ENCODE measurements at regions not wholly inside any gene's neighbourhood (a gene's known extent, or its start where the extent isn't known, plus 50 kb on each side); places are given as distances from the start of the nearest gene placed in this dataset.
"Not testable (repeated sequence)": the region's sequence is repeated elsewhere in the genome, so short reads cannot be mapped to it uniquely, and the experiment has no call there.

DNA sequence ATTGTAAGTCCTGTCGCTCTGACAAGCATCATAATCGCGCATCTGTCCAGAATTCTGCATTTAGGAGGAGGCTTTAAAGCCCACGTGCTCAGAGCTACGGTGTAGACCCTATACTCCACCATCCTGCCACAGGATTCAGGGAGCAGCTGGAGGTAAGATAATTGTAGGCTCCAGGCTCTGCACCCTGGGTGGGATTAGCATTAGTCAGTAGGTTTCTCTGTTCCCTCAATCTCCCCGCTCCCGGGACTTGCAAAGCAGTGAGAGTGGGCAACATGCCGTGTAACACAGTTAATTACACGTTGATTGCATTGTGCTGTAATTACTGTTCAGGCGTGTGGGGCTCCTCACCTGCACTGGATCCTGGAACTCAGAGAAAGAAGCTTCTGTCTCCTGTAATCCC lies 89.3 kb upstream of the CUX1 start:
- Histone ChIP-seq H3K9me3 (replicated peaks in 1 of 11) (peaks cover 10 to 20% (median 14%) of the 10 kb centered on the region in 11 experiments; a peak in 21 of 22 replicates), H3K4me1 (peaks cover 46 to 68% (median 52%) of the 10 kb centered on the region in 10 experiments), H3K9ac (peak overlapping the region; percentile 16 to 57 (median 32); a peak in 13 of 22 replicates), H3K27ac (peak overlapping the region in 9 of 11 experiments; percentile 18 to 76 (median 72); a peak in 12 of 22 replicates), H3K4me3 (no peak overlapping the region), H4K20me1 (no peaks in the 10 kb centered on the region), H3K36me3 (no peaks in the 10 kb centered on the region), H3K27me3 (no peaks in the 10 kb centered on the region), H3K4me2 (peak overlapping the region; percentile 53 to 71 (median 64))
- TF ChIP-seq Cebpa-rat (IDR thresholded peaks at IDR 0.05), result no peak

DNA sequence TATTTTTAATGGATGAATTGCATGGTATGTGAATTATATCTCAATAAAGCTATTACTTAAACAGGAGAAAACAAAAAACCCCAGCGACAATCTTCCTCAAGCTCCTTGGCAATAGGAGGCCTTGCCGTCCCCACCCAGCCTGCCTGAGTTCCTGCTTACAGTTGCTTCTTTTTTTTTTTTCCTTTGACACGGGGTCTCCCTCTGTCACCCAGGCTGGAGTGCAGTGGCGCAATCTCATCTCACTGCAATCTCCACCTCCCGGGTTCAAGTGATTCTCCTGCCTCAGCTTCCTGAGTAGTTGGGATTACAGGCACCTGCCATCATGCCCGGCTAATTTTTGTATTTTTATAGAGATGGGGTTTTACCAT lies 88.6 kb upstream of the CUX1 start:
- peaks cover 3 to 13% (median 6%) of the 10 kb centered on the region in 11 experiments; a peak in 21 of 22 replicates for H3K9me3 ChIP-seq (replicated peaks in 1 of 11)
- not testable (repeated sequence) for H3K4me3 ChIP-seq, H3K27me3 ChIP-seq, H3K36me3 ChIP-seq, H4K20me1 ChIP-seq
- peak overlapping the region in 9 of 11 experiments; percentile 20 to 74 (median 69); a peak in 17 of 22 replicates for H3K27ac ChIP-seq
- peak overlapping the region in 10 of 11 experiments; percentile 16 to 51 (median 32); a peak in 10 of 22 replicates for H3K9ac ChIP-seq
- peak in 6 of 11 experiments; percentile 34 to 78 (median 55); a peak in 4 of 22 replicates for TF ChIP-seq Cebpa-rat (IDR thresholded peaks at IDR 0.05)
- H3K4me2 ChIP-seq, result peak overlapping the region; percentile 53 to 71 (median 64)
- H3K4me1 ChIP-seq, result peaks cover 53 to 69% (median 58%) of the 10 kb centered on the region in 10 experiments

DNA sequence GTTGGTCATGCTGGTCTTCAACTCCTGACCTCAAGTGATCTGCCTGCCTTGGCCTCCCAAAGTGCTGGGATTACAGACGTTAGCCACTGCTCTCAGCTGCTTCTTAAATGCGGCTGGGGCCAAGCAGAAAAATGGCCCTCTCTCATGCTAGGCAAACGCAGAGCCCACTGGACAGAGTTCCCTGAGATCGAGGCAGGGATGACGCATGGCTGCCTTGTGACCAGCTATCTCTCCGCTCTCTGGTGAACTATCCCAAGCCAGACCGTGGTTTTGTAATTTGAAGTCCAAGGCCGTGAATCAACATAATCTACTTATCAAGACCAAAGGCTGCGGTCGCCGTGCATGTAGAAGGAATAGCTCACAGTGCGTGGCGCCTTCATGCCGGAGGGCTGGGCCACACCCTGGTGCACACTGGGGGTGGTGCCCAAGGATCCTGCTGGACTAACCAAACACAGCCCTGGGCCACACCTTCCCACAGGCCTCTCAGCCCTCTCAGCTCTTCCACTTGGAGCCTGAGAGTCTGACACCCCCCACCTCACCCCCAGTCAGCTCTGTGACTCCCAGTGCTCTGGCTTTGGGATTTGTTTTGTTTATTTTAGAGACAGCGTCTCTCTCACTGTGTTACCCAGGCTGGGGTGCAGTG lies 88.1 kb upstream of the CUX1 start:
- H3K27me3 ChIP-seq, result no peaks in the 10 kb centered on the region
- peak overlapping the region in 7 of 11 experiments; percentile 16 to 47 (median 32); a peak in 8 of 22 replicates for H3K9ac ChIP-seq
- H3K36me3 ChIP-seq, result no peaks in the 10 kb centered on the region
- peak overlapping the region; percentile 53 to 71 (median 64) for H3K4me2 ChIP-seq
- TF ChIP-seq Cebpa-rat (IDR thresholded peaks at IDR 0.05), result no peak
- no peaks in the 10 kb centered on the region for H4K20me1 ChIP-seq
- H3K9me3 ChIP-seq (replicated peaks in 1 of 11), result peaks cover 0 to 8% (median 1%) of the 10 kb centered on the region in 11 experiments; a peak in 11 of 22 replicates
- no peak overlapping the region for H3K4me3 ChIP-seq
- peak overlapping the region in 9 of 11 experiments; percentile 20 to 74 (median 62); a peak in 16 of 22 replicates for H3K27ac ChIP-seq
- H3K4me1 ChIP-seq, result peaks cover 53 to 73% (median 62%) of the 10 kb centered on the region in 10 experiments

DNA sequence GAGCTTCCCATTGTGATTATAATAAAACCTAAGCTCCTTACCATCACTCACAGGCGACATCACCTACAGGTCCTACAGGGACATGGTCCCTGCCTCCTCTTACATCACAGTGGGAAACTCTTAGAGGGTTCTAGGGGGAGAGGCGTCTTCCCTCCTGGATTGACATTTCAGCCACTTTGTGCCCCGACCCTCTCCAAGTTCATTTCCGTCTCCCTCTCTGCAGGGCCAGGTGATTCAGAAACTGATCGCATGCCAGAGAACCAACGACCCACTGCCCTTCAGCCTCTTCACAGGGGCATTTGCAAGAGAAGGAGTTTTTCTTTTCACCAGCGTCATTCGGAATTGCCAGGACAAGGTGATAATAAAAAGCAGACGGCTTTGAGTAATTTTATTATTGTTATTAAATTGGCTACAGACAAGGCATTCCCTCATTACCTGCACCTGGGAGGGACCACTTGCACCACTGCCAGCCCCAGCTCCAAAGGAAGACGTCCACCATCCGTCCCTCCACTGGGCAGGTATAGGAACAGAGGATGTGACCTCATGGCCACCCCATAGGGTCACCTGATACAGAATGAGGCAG lies 85.8 kb upstream of the CUX1 start:
- Histone ChIP-seq H3K36me3 (no peaks in the 10 kb centered on the region), H3K4me3 (no peak overlapping the region), H3K4me1 (peaks cover 38 to 69% (median 54%) of the 10 kb centered on the region in 10 experiments), H3K9me3 (replicated peaks in 1 of 11) (no peaks in the 10 kb centered on the region; a peak in 1 of 22 replicates), H3K27ac (no peak overlapping the region), H4K20me1 (no peaks in the 10 kb centered on the region), H3K4me2 (no peak overlapping the region), H3K9ac (no peak overlapping the region), H3K27me3 (no peaks in the 10 kb centered on the region)
- no peak for TF ChIP-seq Cebpa-rat (IDR thresholded peaks at IDR 0.05)

DNA sequence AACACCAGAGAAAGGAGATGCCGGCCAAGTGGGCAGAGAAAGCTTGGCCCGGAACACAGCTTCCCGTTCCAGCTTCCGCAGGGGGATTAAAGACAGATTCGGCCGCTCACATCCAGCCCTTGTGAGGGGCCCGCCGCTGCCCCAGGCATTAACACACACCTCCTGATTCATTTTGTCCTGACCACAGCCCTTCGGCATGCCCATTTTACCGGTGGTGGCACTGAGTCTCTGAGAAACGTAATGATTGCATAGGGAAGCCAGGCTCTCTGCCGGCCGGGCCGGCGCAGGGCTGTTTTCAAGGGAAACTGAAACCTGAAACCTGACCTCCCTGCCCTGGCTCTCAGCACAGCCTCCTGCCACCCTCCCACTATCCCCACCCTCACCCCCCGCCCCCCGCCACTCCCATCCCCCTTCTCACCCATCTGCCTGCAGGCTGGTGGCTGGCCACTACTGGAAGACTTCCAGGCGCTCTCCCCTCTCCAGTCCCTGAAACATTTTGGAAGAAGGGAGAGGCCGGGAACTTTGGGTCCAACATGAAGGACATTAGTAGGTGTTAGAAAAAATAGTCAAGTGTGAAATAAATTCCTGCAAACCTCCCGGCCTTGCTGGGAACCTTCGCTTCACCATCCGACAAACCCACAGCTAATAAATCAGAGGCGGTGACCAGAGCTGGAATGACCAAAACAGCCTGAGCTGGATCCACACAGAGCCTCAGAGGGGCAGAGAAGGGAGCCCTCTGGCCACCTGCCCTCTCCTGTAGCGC lies 83.5 kb upstream of the CUX1 start:
- TF ChIP-seq Cebpa-rat (IDR thresholded peaks at IDR 0.05), result no peak
- Histone ChIP-seq H3K4me1 (peaks cover 15 to 67% (median 43%) of the 10 kb centered on the region in 10 experiments), H3K4me2 (peak overlapping the region; percentile 55 to 92 (median 79)), H3K4me3 (peak overlapping the region in 7 of 10 experiments; percentile 11 to 64 (median 41); a peak in 10 of 20 replicates), H3K36me3 (no peaks in the 10 kb centered on the region), H3K27me3 (no peaks in the 10 kb centered on the region), H3K9me3 (replicated peaks in 1 of 11) (no peaks in the 10 kb centered on the region; a peak in 1 of 22 replicates), H4K20me1 (no peaks in the 10 kb centered on the region), H3K27ac (peak overlapping the region; percentile 36 to 79 (median 63); a peak in 19 of 22 replicates), H3K9ac (peak overlapping the region; percentile 21 to 76 (median 63); a peak in 18 of 22 replicates)

DNA sequence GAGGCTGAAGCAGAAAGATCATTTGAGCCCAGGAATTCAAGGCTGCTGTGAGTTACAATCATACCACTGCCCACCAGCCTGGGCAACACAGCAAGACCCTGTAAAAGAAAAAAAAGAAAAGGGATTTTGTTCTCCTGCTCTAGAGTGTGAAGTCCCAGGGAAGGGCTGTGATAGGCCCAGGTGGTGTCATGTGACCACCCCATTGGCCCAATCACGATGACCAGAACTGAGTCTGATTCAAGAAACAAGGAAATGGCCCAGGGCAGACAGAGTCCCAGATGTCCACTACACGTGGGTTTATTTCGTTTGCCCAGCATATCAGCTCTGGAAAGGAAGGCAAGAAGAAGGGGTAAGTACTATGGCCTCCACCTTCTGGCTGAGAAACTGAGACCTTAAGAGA lies 81.3 kb upstream of the CUX1 start:
- H3K9ac ChIP-seq, result no peak overlapping the region
- H3K9me3 ChIP-seq (replicated peaks in 1 of 11), result no peaks in the 10 kb centered on the region; a peak in 1 of 22 replicates
- no peaks in the 10 kb centered on the region for H3K27me3 ChIP-seq
- peaks cover 29 to 73% (median 54%) of the 10 kb centered on the region in 10 experiments for H3K4me1 ChIP-seq
- no peaks in the 10 kb centered on the region for H3K36me3 ChIP-seq
- H3K4me2 ChIP-seq, result no peak overlapping the region
- H3K27ac ChIP-seq, result 0 out of 22 replicates have a peak overlapping the region, but pooled peaks of 1 of the 11 experiments have one; percentile 11
- no peaks in the 10 kb centered on the region for H4K20me1 ChIP-seq
- no peak for TF ChIP-seq Cebpa-rat (IDR thresholded peaks at IDR 0.05)
- H3K4me3 ChIP-seq, result no peak overlapping the region

DNA sequence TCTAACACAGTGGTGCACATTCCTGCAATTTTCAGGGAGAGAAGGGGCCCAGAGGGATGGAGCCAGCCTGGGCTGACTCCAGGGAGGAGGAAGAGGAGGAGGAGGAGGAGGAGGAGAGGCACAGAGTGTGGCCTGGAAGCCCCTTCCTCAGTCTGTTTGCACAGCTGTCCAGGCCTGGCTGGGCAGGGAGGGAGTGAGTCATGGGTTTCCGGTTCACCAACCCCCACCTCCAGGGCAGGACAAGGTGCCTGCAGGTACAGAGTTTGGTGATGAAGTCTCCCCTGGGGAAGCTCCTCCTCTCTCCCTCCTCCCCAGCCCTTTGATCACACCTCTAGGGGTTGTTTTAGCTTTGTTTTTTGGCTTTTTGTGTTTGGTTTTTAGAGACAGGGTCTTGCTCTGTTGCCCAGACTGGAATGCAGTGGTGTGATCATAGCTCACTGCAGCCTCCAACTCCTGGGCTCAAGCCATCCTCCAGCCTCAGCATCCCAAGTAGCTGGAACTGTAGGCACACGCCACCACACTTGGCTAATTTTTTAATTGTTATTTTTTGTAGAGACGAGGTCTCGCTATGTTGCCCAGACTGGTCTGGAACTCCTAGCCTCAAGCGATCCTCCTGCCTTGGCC lies 77.5 kb upstream of the CUX1 start:
- Histone ChIP-seq H4K20me1 (no peaks in the 10 kb centered on the region), H3K9ac (peak overlapping the region in 8 of 11 experiments; percentile 72 to 84 (median 78); a peak in 16 of 22 replicates), H3K4me2 (peak overlapping the region; percentile 60 to 96 (median 85)), H3K27me3 (no peaks in the 10 kb centered on the region), H3K36me3 (no peaks in the 10 kb centered on the region), H3K4me3 (peak overlapping the region in 2 of 10 experiments; percentile 7 to 31; a peak in 3 of 20 replicates), H3K9me3 (replicated peaks in 1 of 11) (no peaks in the 10 kb centered on the region; a peak in 1 of 22 replicates), H3K27ac (peak overlapping the region in 9 of 11 experiments; percentile 53 to 93 (median 89); a peak in 18 of 22 replicates), H3K4me1 (peaks cover 50 to 84% (median 71%) of the 10 kb centered on the region in 10 experiments)
- no peak for TF ChIP-seq Cebpa-rat (IDR thresholded peaks at IDR 0.05)

DNA sequence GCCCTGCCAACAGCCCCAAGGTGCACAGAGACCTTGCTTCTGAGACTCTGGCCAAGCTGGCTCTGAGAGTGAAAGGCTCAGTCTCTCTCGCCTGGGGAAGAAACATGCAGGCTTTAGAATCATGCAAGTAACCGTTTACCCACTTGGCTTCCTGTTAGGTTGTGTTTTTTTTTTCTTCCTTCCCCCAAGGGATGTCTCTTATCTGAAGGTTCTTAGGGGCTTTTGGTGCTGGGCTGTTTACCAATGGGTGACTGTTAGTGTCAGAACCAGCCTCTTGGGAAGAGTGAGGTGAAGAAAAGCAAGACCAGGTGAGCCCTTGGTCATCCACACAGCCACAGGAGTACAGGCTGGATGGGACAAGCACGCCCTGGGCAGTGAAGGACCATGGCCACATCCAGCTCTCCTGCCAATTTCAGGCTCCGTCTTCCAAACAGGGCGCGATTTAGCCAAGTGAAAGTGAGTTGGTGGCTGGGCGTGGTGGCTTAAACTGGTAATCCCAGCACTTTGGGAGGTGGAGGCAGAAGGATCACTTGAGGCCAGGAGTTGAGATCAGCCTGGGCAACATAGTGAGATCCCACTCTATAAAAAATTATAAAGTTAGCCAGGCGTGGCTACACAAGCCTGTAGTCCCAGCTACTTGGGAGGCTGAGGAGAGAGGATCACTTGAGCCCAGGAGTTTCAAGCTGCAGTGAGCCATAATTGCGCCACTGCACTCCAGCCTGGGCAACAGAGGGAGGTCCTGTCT lies 76.3 kb upstream of the CUX1 start:
- no peaks in the 10 kb centered on the region for H4K20me1 ChIP-seq
- peak overlapping the region in 10 of 11 experiments; percentile 28 to 93 (median 86); a peak in 19 of 22 replicates for H3K27ac ChIP-seq
- H3K9ac ChIP-seq, result peak overlapping the region in 10 of 11 experiments; percentile 37 to 84 (median 77); a peak in 19 of 22 replicates
- peak overlapping the region in 8 of 10 experiments; percentile 7 to 74 (median 49); a peak in 15 of 20 replicates for H3K4me3 ChIP-seq
- no peaks in the 10 kb centered on the region for H3K36me3 ChIP-seq
- no peak for TF ChIP-seq Cebpa-rat (IDR thresholded peaks at IDR 0.05)
- H3K4me2 ChIP-seq, result peak overlapping the region; percentile 73 to 96 (median 85)
- no peaks in the 10 kb centered on the region; a peak in 1 of 22 replicates for H3K9me3 ChIP-seq (replicated peaks in 1 of 11)
- peaks cover 58 to 92% (median 80%) of the 10 kb centered on the region in 10 experiments for H3K4me1 ChIP-seq
- no peaks in the 10 kb centered on the region for H3K27me3 ChIP-seq
